Activated CD8-positive, alpha-beta memory T cell treated with anti-CD3 and anti-CD28 coated beads, Interleukin-2, amount 50 U/mL, for 24 hours (primary cell): ENCODE measurements at regions not wholly inside any gene's neighbourhood (a gene's known extent, or its start where the extent isn't known, plus 50 kb on each side); places are given as distances from the start of the nearest gene placed in this dataset.

ENCODE experiments used
- DNase-seq: peaks from one replicate; pipeline ENCODE4 v3.0.0-alpha.2; 2020; ENCODE audit errors: extremely low read depth

- no peak for DNase-seq
Observed at GRCh38 chr5:3888310-3888709, 292.7 kb downstream of the IRX1 start.

- no peak for DNase-seq
Observed at GRCh38 chr5:3889412-3890142, 293.9 kb downstream of the IRX1 start.

- DNase-seq = no peak
Observed at GRCh38 chr5:3891113-3891512, 295.5 kb downstream of the IRX1 start.

GRCh38 chr5:3893527-3893926 is 297.9 kb downstream of the IRX1 start:
- DNase-seq = no peak

- no peak for DNase-seq
Observed at GRCh38 chr5:3893975-3894374, 298.3 kb downstream of the IRX1 start.

- DNase-seq = no peak
Observed at GRCh38 chr5:3896098-3896497, 300.5 kb downstream of the IRX1 start.

- DNase-seq = no peak
Observed at GRCh38 chr5:3899093-3899492, 303.5 kb downstream of the IRX1 start.

GRCh38 chr5:3904584-3904983 is 309.0 kb downstream of the IRX1 start:
- no peak for DNase-seq

GRCh38 chr5:3905031-3905430 is 309.4 kb downstream of the IRX1 start:
- DNase-seq = no peak

GRCh38 chr5:3905521-3905920 is 309.9 kb downstream of the IRX1 start:
- no peak for DNase-seq

GRCh38 chr5:3911111-3911510 is 315.5 kb downstream of the IRX1 start:
- no peak for DNase-seq

GRCh38 chr5:3911773-3912172 is 316.1 kb downstream of the IRX1 start:
- DNase-seq = no peak

- no peak for DNase-seq
Observed at GRCh38 chr5:3912790-3913189, 317.2 kb downstream of the IRX1 start.

GRCh38 chr5:3913279-3913678 is 317.6 kb downstream of the IRX1 start:
- no peak for DNase-seq

GRCh38 chr5:3925022-3925421 is 329.4 kb downstream of the IRX1 start:
- DNase-seq = no peak

GRCh38 chr5:3925935-3926334 is 330.3 kb downstream of the IRX1 start:
- DNase-seq = no peak

- no peak for DNase-seq
Observed at GRCh38 chr5:3929799-3930198, 334.2 kb downstream of the IRX1 start.

- DNase-seq = no peak
Observed at GRCh38 chr5:3931976-3932375, 336.3 kb downstream of the IRX1 start.

- DNase-seq = no peak
Observed at GRCh38 chr5:3933536-3933935, 337.9 kb downstream of the IRX1 start.

GRCh38 chr5:3933966-3934365 is 338.3 kb downstream of the IRX1 start:
- no peak for DNase-seq

GRCh38 chr5:3943859-3944258 is 348.2 kb downstream of the IRX1 start:
- DNase-seq = no peak

GRCh38 chr5:3944930-3945329 is 349.3 kb downstream of the IRX1 start:
- DNase-seq = no peak

GRCh38 chr5:3948838-3949237 is 353.2 kb downstream of the IRX1 start:
- no peak for DNase-seq

GRCh38 chr5:3954199-3954598 is 358.6 kb downstream of the IRX1 start:
- no peak for DNase-seq
